Activated naive CD8-positive, alpha-beta T cell treated with anti-CD3 and anti-CD28 coated beads, Interleukin-2, amount 50 U/mL, for 16 hours (primary cell): ENCODE measurements at regions not wholly inside any gene's neighbourhood (a gene's known extent, or its start where the extent isn't known, plus 50 kb on each side); places are given as distances from the start of the nearest gene placed in this dataset.

Experiments used
- DNase-seq: peaks from one replicate; pipeline ENCODE4 v3.0.0-alpha.2; 2020; ENCODE audit warnings: low read depth, low spot score

DNA sequence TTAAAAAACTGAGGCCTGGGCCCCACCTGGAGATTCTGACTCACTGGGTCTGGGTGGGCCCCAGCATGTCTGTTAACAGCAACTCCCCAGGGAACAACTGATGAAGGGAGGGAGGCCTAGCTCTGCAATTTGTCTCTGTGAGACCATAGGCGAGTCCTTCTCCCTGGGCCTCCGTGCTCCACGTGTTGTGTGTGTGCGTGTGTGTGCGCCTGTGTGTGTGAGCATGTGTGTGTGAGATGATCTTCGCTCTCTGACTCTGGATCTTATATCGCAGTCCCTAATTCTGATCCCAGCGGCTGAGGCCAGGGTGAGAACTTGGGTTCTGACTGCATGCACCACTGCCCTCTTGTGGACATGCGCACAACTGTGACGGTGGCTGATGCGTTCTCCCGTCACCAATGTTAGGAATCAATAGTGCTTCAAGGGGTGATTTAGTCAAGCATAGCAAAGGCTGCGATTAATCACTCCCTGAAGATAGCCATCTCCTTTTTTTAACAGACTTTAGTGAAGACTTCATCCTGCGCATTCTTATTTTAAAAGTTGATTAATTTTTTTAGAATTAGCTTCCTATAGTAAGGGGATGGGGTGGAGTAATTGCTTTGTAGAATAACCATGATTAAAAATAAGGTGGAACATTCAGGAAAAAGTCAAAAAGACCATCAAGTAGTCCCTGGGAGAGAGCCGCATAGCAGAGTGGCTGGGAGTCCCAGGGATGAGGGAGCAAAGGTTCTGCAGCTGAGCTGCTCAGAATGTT is 62.4 kb upstream of the USP24 start:
- DNase-seq: peak; percentile 60

DNA sequence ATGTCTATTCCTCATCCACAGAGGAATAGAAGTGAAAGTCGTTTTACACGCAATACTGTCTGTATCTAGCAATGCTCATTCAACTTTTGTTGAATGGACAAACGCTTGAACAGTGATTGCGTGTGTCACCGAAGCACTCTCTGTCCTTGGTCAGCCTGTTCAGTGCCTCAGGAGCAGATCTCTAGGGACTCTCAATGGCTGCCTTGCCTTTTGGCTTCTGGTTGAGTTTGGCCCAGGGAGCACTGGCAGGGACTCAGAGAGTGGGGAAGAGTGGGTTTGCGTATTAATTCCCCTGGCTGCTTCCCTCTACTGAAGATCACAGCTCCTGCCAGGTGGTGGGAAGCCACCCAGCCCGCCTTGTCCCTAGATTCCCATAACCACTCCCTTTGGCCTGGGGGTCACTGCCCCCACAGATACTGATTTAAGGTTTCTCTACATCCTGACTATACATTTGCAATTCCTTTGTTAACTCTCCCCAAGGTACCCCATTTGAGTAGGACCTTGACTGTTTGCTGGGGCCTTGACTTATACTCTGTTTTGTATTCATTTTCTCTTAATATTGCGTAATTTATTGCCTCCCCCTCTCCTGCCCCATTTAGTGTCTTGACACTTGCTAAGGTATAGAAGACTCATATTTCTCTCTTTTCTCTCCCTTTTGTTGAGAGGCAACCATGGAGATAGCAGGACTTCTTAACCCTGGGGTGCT is 61.7 kb upstream of the USP24 start:
- no peak for DNase-seq

DNA sequence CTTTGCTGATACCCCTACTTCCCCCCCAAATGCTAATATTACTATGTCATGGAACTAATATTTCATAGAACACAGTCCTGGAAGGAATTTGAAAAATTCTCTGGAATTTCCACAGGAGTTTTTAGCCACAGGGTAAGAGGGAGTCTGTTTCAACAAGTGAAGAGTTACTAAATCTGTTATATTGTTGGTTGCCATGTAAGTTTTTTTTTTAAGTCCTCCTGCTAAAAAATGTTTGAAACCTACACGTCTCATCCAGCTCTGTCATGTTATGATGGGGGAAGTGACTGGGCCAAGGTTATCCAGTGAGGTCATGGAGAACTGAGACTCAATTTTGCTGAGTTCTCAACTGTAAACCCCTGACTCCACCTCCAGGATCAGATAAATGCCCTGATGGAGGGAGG is 60.8 kb upstream of the USP24 start:
- no peak for DNase-seq

DNA sequence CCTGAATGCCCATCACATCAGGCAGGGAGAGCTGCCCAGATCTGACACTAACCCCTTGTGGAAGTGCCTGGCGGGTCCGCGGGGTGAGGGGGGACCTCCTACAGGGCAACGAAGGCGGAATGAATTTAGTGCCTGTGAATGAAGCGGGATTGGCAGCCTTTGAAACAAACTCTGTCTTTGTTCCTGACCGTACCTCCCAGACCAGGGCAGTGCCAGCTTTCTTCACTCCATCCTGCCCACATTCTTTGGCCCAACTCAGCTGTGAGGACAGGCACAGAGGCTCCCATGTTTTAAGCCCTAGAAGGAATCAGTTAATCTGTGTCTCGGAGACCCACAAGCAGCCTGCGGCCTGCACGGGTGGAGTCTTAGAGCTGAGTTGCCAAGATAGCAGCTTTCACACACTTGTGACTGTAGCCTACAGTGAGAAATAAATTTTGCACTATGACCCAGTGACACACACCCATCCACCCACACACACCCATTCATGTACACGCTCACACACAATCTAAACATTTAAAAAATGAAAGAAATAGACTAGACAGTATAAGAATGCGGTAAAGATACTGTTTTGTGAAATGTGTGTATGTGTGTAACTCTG is 60.1 kb upstream of the USP24 start:
- DNase-seq: no peak

DNA sequence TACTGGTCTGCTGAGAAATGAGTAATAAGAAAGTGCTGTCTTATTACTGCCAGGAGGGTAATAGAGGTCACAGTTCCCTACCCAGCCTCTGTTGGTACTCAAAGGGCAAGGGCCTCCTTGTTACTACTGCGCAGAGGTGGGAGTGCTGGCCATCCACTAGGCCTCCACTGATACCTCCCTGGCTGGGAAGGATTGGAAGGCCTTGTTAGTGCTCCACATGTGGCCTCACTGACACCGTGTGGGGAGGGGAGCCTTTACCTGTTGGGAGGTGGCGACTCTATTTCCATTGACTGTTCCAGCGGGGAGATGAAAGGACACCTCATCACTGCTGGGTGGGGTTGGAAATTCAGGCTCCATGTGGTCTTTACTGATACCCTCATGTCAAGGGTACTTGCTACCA is 57.8 kb upstream of the USP24 start:
- no peak for DNase-seq
